NCI-H510A treated with DMSO at 0.1 percent for 48 hours (cell line): ENCODE measurements at regions not wholly inside any gene's neighbourhood (a gene's known extent, or its start where the extent isn't known, plus 50 kb on each side); places are given as distances from the start of the nearest gene placed in this dataset.

Experiments
- DNase-seq: peaks from one replicate; lab custom pipeline; 2025; lab: John Stamatoyannopoulos, UW

GRCh38 chrX:118878977-118879376 lies 55.4 kb downstream of the ZCCHC12 start:
- no peak for DNase-seq

GRCh38 chrX:118879586-118879985 lies 56.0 kb downstream of the ZCCHC12 start:
- DNase-seq: no peak

- no peak for DNase-seq
Observed at GRCh38 chrX:118883994-118884393, 60.4 kb downstream of the ZCCHC12 start.

- no peak for DNase-seq
Observed at GRCh38 chrX:118884552-118885138, 61.0 kb downstream of the ZCCHC12 start.

DNA sequence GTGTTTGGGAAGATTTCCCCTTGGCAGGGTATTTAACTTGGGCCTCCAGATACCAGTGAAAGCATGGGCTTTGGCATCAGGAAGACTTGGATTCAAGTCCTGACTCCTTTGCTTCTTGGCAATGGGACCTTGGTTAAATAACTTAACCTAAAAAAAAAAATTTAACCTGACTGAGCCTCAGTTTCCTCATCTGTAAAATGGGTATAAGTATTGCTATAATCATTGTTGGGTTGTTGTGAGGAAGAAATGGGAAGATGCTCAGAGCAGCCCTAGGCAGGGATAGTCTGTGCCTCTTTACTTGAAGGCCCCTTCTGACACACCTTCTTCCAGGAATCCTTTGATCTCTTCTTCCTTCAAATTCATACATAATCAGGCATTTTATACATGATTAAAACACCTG lies 70.3 kb downstream of the ZCCHC12 start:
- DNase-seq: no peak

DNA sequence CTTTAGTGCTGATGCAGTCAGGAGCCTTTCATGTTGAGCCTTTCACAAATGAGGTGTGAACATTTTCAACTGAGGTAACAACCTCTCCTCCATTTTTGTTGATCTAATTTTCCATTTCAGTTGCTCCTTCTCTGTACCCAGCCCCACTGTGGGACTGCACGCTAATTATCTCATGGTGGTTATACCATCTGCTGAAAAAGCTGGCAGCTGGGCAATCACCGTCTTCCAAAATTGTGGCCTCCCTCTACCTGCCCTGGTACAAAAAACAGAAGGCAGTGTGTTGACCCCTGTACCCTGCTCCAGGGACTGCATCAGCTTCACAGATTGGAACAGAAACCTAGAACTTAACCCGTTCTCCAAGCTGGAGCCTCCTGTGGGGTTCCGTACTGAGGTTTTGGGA lies 72.4 kb upstream of the LONRF3 start:
- DNase-seq: peak; percentile 62

- no peak for DNase-seq
Observed at GRCh38 chrX:118904218-118904617, 70.2 kb upstream of the LONRF3 start.

GRCh38 chrX:118904664-118905063 lies 69.8 kb upstream of the LONRF3 start:
- DNase-seq: no peak
